ENCODE measurements at regions not wholly inside any gene's neighbourhood (a gene's known extent, or its start where the extent isn't known, plus 50 kb on each side); places are given as distances from the start of the nearest gene placed in this dataset.
"Not testable (repeated sequence)": the region's sequence is repeated elsewhere in the genome, so short reads cannot be mapped to it uniquely, and the experiment has no call there.

DNA sequence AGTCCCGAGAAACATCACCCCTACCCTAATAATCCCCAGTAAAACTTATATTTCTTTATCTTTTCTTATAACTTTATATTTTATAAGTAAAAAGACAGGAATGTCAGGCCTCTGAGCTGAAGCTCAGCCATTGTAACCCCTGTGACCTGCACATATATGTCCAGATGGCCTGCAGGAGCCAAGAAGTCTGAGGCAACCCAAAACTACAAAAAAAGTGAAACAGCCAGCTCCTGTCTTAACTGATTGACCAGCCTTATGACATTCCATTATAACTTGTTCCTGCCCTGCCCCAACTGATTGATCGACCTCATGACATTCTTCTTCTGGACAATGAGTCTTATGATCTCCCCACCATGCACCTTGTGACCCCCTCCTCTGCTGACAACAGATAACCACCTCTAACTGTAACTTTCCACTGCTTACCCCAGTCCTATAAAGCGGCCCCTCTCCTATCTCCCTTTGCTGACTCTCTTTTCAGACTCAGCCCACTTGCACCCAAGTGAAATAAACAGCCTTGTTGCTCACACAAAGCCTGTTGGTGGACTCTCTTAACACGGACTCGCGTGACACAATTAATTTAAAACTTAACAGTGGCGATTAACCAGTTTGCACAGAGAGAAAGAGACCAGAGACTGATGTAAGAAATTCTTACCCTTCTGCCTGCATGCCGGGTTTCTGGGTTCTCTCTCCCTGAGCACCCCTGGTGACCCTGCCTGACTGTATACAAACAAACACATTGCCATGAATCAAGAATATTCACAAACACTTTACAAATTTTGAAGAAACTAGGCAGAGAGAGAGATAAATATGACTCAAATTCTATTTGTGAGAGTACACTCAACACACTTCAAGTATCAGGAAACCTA, 1109.2 kb upstream of the TMEM132C start:
- H3K4me2 ChIP-seq (ENCODE audit: insufficient read depth, low read length); H3K27ac ChIP-seq (ENCODE audit: low read depth, low read length); H2AFZ ChIP-seq (ENCODE audit: low read length); DNase-seq (ENCODE audit: insufficient read length, low spot score, missing footprints); H3K36me3 ChIP-seq (ENCODE audit: insufficient read depth, low read length); H3K9me3 ChIP-seq (ENCODE audit: low read depth, low read length); H3K4me3 ChIP-seq (ENCODE audit: insufficient read depth, low read length); H4K20me1 ChIP-seq (ENCODE audit: insufficient read depth, low read length); H3K4me1 ChIP-seq (ENCODE audit: insufficient read depth, low read length); H3K79me2 ChIP-seq (ENCODE audit: insufficient read depth, low read length); H3K27me3 ChIP-seq (ENCODE audit: insufficient read depth, low read length): not testable (repeated sequence)

DNA sequence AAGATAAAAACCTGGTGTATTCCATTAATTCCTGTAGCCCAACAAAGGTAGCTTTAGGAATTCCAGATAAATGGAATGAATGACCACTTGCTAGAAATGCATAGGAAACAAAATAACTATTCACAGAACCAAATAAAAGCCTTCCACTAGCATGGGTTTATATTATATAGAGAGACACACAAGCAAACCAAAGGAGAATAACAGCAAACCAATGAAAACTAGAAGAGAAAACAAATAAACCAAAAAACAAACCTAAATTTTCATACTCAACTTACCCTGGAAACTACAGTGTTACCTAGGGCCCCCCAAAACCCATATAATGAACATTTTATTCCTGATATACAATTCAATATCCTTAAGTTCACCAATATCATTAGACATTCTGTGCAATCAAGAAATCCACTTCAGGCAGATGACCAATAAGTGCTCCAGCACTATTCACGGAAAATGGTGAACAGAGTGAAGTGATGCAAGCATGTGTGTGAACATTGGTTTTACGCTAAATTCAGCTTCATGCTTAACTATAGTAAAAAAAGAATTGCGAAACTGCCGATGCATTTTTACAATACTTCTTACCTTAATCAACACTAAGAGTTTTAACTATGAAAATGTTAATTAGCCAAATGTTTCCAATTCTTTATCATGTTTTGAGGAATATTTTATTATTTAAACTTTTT, 1108.4 kb upstream of the TMEM132C start:
- H3K9me3 ChIP-seq (ENCODE audit: low read depth, low read length) = no peaks in the 10 kb centered on the region
- no peaks in the 10 kb centered on the region for H4K20me1 ChIP-seq (ENCODE audit: insufficient read depth, low read length)
- no peak overlapping the region for H3K4me2 ChIP-seq (ENCODE audit: insufficient read depth, low read length)
- H3K4me3 ChIP-seq (ENCODE audit: insufficient read depth, low read length) = no peak overlapping the region
- no peak for TF ChIP-seq CTCF (IDR thresholded peaks at IDR 0.05; ENCODE audit: extremely low read depth, low read depth, low read length)
- H3K4me1 ChIP-seq (ENCODE audit: insufficient read depth, low read length) = peaks cover 10% of the 10 kb centered on the region
- no peaks in the 10 kb centered on the region for H3K36me3 ChIP-seq (ENCODE audit: insufficient read depth, low read length)
- H3K79me2 ChIP-seq (ENCODE audit: insufficient read depth, low read length) = no peaks in the 10 kb centered on the region
- DNase-seq (ENCODE audit: insufficient read length, low spot score, missing footprints) = no peak
- no peak overlapping the region for H3K27ac ChIP-seq (ENCODE audit: low read depth, low read length)
- H2AFZ ChIP-seq (ENCODE audit: low read length) = no peak overlapping the region
- no peaks in the 10 kb centered on the region for H3K27me3 ChIP-seq (ENCODE audit: insufficient read depth, low read length)

- no peaks in the 10 kb centered on the region for H3K36me3 ChIP-seq (ENCODE audit: insufficient read depth, low read length)
- no peak for DNase-seq (ENCODE audit: insufficient read length, low spot score, missing footprints)
- no peaks in the 10 kb centered on the region for H4K20me1 ChIP-seq (ENCODE audit: insufficient read depth, low read length)
- no peak overlapping the region for H3K4me3 ChIP-seq (ENCODE audit: insufficient read depth, low read length)
- H3K79me2 ChIP-seq (ENCODE audit: insufficient read depth, low read length) = no peaks in the 10 kb centered on the region
- H2AFZ ChIP-seq (ENCODE audit: low read length) = no peak overlapping the region
- H3K27me3 ChIP-seq (ENCODE audit: insufficient read depth, low read length) = no peaks in the 10 kb centered on the region
- H3K4me2 ChIP-seq (ENCODE audit: insufficient read depth, low read length) = no peak overlapping the region
- peaks cover 12% of the 10 kb centered on the region for H3K4me1 ChIP-seq (ENCODE audit: insufficient read depth, low read length)
- no peaks in the 10 kb centered on the region for H3K9me3 ChIP-seq (ENCODE audit: low read depth, low read length)
- no peak for TF ChIP-seq CTCF (IDR thresholded peaks at IDR 0.05; ENCODE audit: extremely low read depth, low read depth, low read length)
- no peak overlapping the region for H3K27ac ChIP-seq (ENCODE audit: low read depth, low read length)
Observed at GRCh38 chr12:127161466-127161865, 1105.5 kb upstream of the TMEM132C start.

GRCh38 chr12:127162307-127162706, 1104.7 kb upstream of the TMEM132C start:
- no peak overlapping the region for H2AFZ ChIP-seq (ENCODE audit: low read length)
- H3K79me2 ChIP-seq (ENCODE audit: insufficient read depth, low read length) = no peaks in the 10 kb centered on the region
- no peaks in the 10 kb centered on the region for H3K36me3 ChIP-seq (ENCODE audit: insufficient read depth, low read length)
- H4K20me1 ChIP-seq (ENCODE audit: insufficient read depth, low read length) = no peaks in the 10 kb centered on the region
- DNase-seq (ENCODE audit: insufficient read length, low spot score, missing footprints) = no peak
- H3K9me3 ChIP-seq (ENCODE audit: low read depth, low read length) = no peaks in the 10 kb centered on the region
- no peak overlapping the region for H3K4me2 ChIP-seq (ENCODE audit: insufficient read depth, low read length)
- H3K27me3 ChIP-seq (ENCODE audit: insufficient read depth, low read length) = no peaks in the 10 kb centered on the region
- no peak overlapping the region for H3K27ac ChIP-seq (ENCODE audit: low read depth, low read length)
- H3K4me1 ChIP-seq (ENCODE audit: insufficient read depth, low read length) = peaks cover 13% of the 10 kb centered on the region
- H3K4me3 ChIP-seq (ENCODE audit: insufficient read depth, low read length) = no peak overlapping the region
- TF ChIP-seq CTCF (IDR thresholded peaks at IDR 0.05; ENCODE audit: extremely low read depth, low read depth, low read length) = no peak
